K562 (cell line): ENCODE measurements at regions not wholly inside any gene's neighbourhood (a gene's known extent, or its start where the extent isn't known, plus 50 kb on each side); places are given as distances from the start of the nearest gene placed in this dataset.

Experiments used
- ATAC-seq: fragments of 200-7000 bp; cut with Tn5 transposase; 3 replicates; pipeline ENCODE4 v1.9.1; 2020; ENCODE audit warnings: moderate library complexity
- BruUV-seq: library from RNA; stranded (reverse); fragments of 400-500 nt; replicated peaks from 2 replicates; lab custom pipeline; 2021; lab: Mats Ljungman, UMichigan
- CTCF ChIA-PET: fragments of 300-600 bp; formaldehyde crosslinking; extraction: SDS; loops from one replicate; lab custom pipeline; 2021; ENCODE audit warnings: low intra/inter-chr PET ratio; lab: Yijun Ruan, JAX
- POLR2A ChIA-PET: fragments of 300-600, 350-650 bp; sonication (Branson Sonifier 250); formaldehyde crosslinking; extraction: SDS; loops from one replicate; lab custom pipeline; 2021; ENCODE audit warnings: antibody characterized with exemption, inconsistent platforms; lab: Yijun Ruan, JAX
- DNase-seq, 4 experiments: peaks; one replicate each; pipeline versions ENCODE4 v3.0.0 to v3.0.0-alpha.2; 2011 to 2018; ENCODE audit warnings: low spot score in 3 of 4, mixed read lengths in 3 of 4; ENCODE audit errors: extremely low read depth in 1 of 4
- FAIRE-seq: peaks from 2 replicates; lab custom pipeline; 2011; peaks lifted over from hg19 to GRCh38; lab: Jason Lieb, UNC
- H2AFZ ChIP-seq: 2 replicates; pipeline ENCODE4 v1.6.0; 2011; ENCODE audit warnings: low read depth, low read length, control low read depth, inconsistent platforms
- H3K27ac ChIP-seq: fragments of 200-600 bp; 3 replicates; pipeline ENCODE4 v1.8.0; 2011; ENCODE audit warnings: low read depth, mild to moderate bottlenecking, control low read depth, inconsistent platforms, low read length, moderate library complexity, mixed read lengths; ENCODE audit errors: extremely low read depth
- H3K27me3 ChIP-seq, 2 experiments: fragments of 300-600 bp in 1 of 2; 2 replicates in 1 of 2; 3 replicates in 1 of 2; pipeline versions ENCODE4 v1.6.0 to v1.8.0; 2011; ENCODE audit warnings: inconsistent platforms in 2 of 2, low read length in 2 of 2, mild to moderate bottlenecking in 1 of 2, mixed read lengths in 1 of 2, moderate library complexity in 1 of 2; ENCODE audit not compliant: control insufficient read depth in 2 of 2, insufficient read depth in 2 of 2
- H3K36me3 ChIP-seq: fragments of 300-600 bp; 3 replicates; pipeline ENCODE4 v1.8.0; 2011; ENCODE audit warnings: mild to moderate bottlenecking, low read length, inconsistent platforms; ENCODE audit not compliant: control insufficient read depth, insufficient read depth
- H3K4me1 ChIP-seq, 2 experiments: fragments of 200-600 bp in 1 of 2; replicated peaks in 1 of 2; 2 replicates in 1 of 2; 3 replicates in 1 of 2; pipeline versions ENCODE4 v1.5.1 to v1.8.0; 2011; ENCODE audit warnings: inconsistent platforms in 2 of 2, low read length in 2 of 2, mild to moderate bottlenecking in 1 of 2, mixed read lengths in 1 of 2, moderate library complexity in 1 of 2; ENCODE audit not compliant: control insufficient read depth in 2 of 2, insufficient read depth in 2 of 2
- H3K4me2 ChIP-seq: 2 replicates; pipeline ENCODE4 v1.6.1; 2011; ENCODE audit warnings: low read length, control low read depth, inconsistent platforms, mixed read lengths; ENCODE audit not compliant: insufficient read depth
- H3K4me3 ChIP-seq: fragments of 200-600 bp; sonication (generic), shearing (Covaris generic); 2 replicates; pipeline ENCODE4 v1.5.1; 2016; ENCODE audit warnings: control low read depth, inconsistent platforms
- H3K79me2 ChIP-seq: fragments of 200-600 bp; 3 replicates; pipeline ENCODE4 v1.8.0; 2011; ENCODE audit warnings: low read length, inconsistent platforms; ENCODE audit not compliant: control insufficient read depth, insufficient read depth
- H3K9ac ChIP-seq, 2 experiments: 2 replicates each; pipeline versions ENCODE4 v1.6.0 to v1.6.1; 2011; ENCODE audit warnings: low read depth in 2 of 2, low read length in 2 of 2, control low read depth in 1 of 2, inconsistent platforms in 1 of 2, mild to moderate bottlenecking in 1 of 2, mixed read lengths in 1 of 2; ENCODE audit not compliant: insufficient read depth in 1 of 2
- H3K9me1 ChIP-seq: one replicate; pipeline ENCODE4 v1.6.0; 2011; ENCODE audit warnings: inconsistent platforms, mild to moderate bottlenecking, low read length, moderate library complexity; ENCODE audit not compliant: control insufficient read depth, insufficient read depth
- H3K9me3 ChIP-seq: replicated peaks from 2 replicates; pipeline ENCODE4 v1.5.1; 2011; ENCODE audit warnings: low read depth, low read length, inconsistent platforms; ENCODE audit not compliant: control insufficient read depth, insufficient read depth
- H4K20me1 ChIP-seq: replicated peaks from 2 replicates; pipeline ENCODE4 v1.6.1; 2011; ENCODE audit warnings: low read length, inconsistent platforms, mixed read lengths; ENCODE audit not compliant: control insufficient read depth, insufficient read depth
- CEBPZ ChIP-seq: fragments of 150-350 bp; IDR thresholded peaks from 2 replicates; pipeline ENCODE4 v1.6.1; 2014; ENCODE audit warnings: low read depth, mild to moderate bottlenecking, low read length, borderline replicate concordance
- CHD4 ChIP-seq: fragments of 200-600 bp; sonication (generic); IDR thresholded peaks from 3 replicates; pipeline ENCODE4 v1.6.1; 2012; ENCODE audit warnings: low read depth, mild to moderate bottlenecking, mixed read lengths, low read length, inconsistent platforms; ENCODE audit not compliant: insufficient read depth, insufficient replicate concordance, poor library complexity, severe bottlenecking
- MTA3 ChIP-seq: fragments of 450-650 bp; formaldehyde crosslinking; IDR thresholded peaks from 2 replicates; pipeline ENCODE4 v1.6.1; 2017; ENCODE audit warnings: mild to moderate bottlenecking, borderline replicate concordance
- RNF219 ChIP-seq: fragments of 250-450 bp; sonication (Bioruptor Pico); IDR thresholded peaks from 2 replicates; pipeline ENCODE4 v1.5.0; 2022; ENCODE audit warnings: mild to moderate bottlenecking
- STAT6 ChIP-seq: sonication (generic); formaldehyde crosslinking; IDR thresholded peaks from 2 replicates; pipeline ENCODE4 v1.8.1; 2023; ENCODE audit warnings: mild to moderate bottlenecking, missing genetic modification reagents
- XRCC5 ChIP-seq: fragments of 200-400 bp; formaldehyde crosslinking; IDR thresholded peaks from 2 replicates; pipeline ENCODE4 v1.6.1; 2017; ENCODE audit warnings: low read depth, mild to moderate bottlenecking, low read length
- ZNF146 ChIP-seq: IDR thresholded peaks from one replicate; pipeline ENCODE4 v1.6.1; 2018; ENCODE audit warnings: missing compliant biosample characterization; ENCODE audit not compliant: unreplicated experiment
- WGBS: fragments of 100-300 bp; shearing (Covaris generic); methylation state at CpG from one replicate; pipeline ENCODE4 v1.1.6; 2016; ENCODE audit warnings: low coverage, mixed read lengths; ENCODE audit not compliant: insufficient coverage; ENCODE audit errors: missing lambda C conversion rate; 5-methylcytosine and 5-hydroxymethylcytosine counted together
- in situ Hi-C: fragments of 300-500 bp; cut with MboI; formaldehyde crosslinking; loops from 4 replicates; pipeline ENCODE4 v1.15.0; 2018; ENCODE audit warnings: inconsistent platforms, mixed read lengths
- intact Hi-C: fragments of 100-400 bp; cut with micrococcal nuclease; formaldehyde crosslinking; loops from 2 replicates; pipeline ENCODE4 v1.14.2; 2022

- TF ChIP-seq RNF219 (CRISPR knock-in tag) (no peak), STAT6 (CRISPR knock-in tag) (no peak)
Measured at GRCh38 chr21:16425376-16425775, 695.6 kb downstream of the USP25 start (continued).

GRCh38 chr21:16426936-16427335 lies 697.2 kb downstream of the USP25 start:
- no peak overlapping the region for H3K27ac ChIP-seq
- no peaks in the 10 kb centered on the region for H3K4me1 ChIP-seq
- in situ Hi-C loops: no loop called here
- no TSS peak for BruUV-seq
- no peak overlapping the region for H2AFZ ChIP-seq
- H3K9me1 ChIP-seq: no peaks in the 10 kb centered on the region
- H3K4me2 ChIP-seq: no peak overlapping the region
- POLR2A ChIA-PET: no interaction called here
- H3K27me3 ChIP-seq: no peaks in the 10 kb centered on the region
- H3K9me3 ChIP-seq: no peaks in the 10 kb centered on the region
- 3% methylated on average over 6 of the region's 6 CpGs for WGBS
- H3K79me2 ChIP-seq: no peaks in the 10 kb centered on the region
- no peak for TF ChIP-seq XRCC5
- TF ChIP-seq CHD4: no peak
- no peak for TF ChIP-seq MTA3
- no peak for TF ChIP-seq CEBPZ
- no peak for TF ChIP-seq ZNF146 (CRISPR knock-in tag)
- TF ChIP-seq, all 486 proteins: peak for 0
- H3K36me3 ChIP-seq: no peaks in the 10 kb centered on the region
- ATAC-seq: no peak
- H3K9ac ChIP-seq: no peak overlapping the region
- DNase-seq: no peak
- FAIRE-seq: no peak
- no peaks in the 10 kb centered on the region for H4K20me1 ChIP-seq
- CTCF ChIA-PET: no interaction called here
- H3K4me3 ChIP-seq: no peak overlapping the region
- intact Hi-C loops: no loop called here
